Inferior parietal cortex (tissue), 1 donor: ENCODE measurements at regions not wholly inside any gene's neighbourhood (a gene's known extent, or its start where the extent isn't known, plus 50 kb on each side); places are given as distances from the start of the nearest gene placed in this dataset.
"Not testable (repeated sequence)": the region's sequence is repeated elsewhere in the genome, so short reads cannot be mapped to it uniquely, and the experiment has no call there.

Experiments
- DNase-seq: peaks from one replicate; pipeline ENCODE4 v3.0.0-alpha.2; 2016; ENCODE audit errors: extremely low spot score

GRCh38 chr10:33660329-33660728 is 325.9 kb upstream of the NRP1 start:
- no peak for DNase-seq

- DNase-seq, result no peak
Observed at GRCh38 chr10:33657913-33658312, 323.4 kb upstream of the NRP1 start.

GRCh38 chr10:33657154-33657908 is 322.9 kb upstream of the NRP1 start:
- no peak for DNase-seq

GRCh38 chr10:33655921-33656320 is 321.5 kb upstream of the NRP1 start:
- DNase-seq, result no peak

GRCh38 chr10:33655165-33655815 is 320.8 kb upstream of the NRP1 start:
- DNase-seq, result no peak

- DNase-seq, result no peak
Observed at GRCh38 chr10:33653584-33654367, 319.3 kb upstream of the NRP1 start.

- no peak for DNase-seq
Observed at GRCh38 chr10:33652870-33653269, 318.4 kb upstream of the NRP1 start.

- not testable (repeated sequence) for DNase-seq
Observed at GRCh38 chr10:33650131-33650530, 315.7 kb upstream of the NRP1 start.

- no peak for DNase-seq
Observed at GRCh38 chr10:33643042-33643441, 308.6 kb upstream of the NRP1 start.

- DNase-seq, result no peak
Observed at GRCh38 chr10:33638891-33639290, 304.4 kb upstream of the NRP1 start.

GRCh38 chr10:33638374-33638773 is 303.9 kb upstream of the NRP1 start:
- DNase-seq, result no peak

- no peak for DNase-seq
Observed at GRCh38 chr10:33635967-33636515, 301.6 kb upstream of the NRP1 start.

- DNase-seq, result no peak
Observed at GRCh38 chr10:33632432-33632831, 298.0 kb upstream of the NRP1 start.

GRCh38 chr10:33631991-33632390 is 297.5 kb upstream of the NRP1 start:
- DNase-seq, result no peak

- no peak for DNase-seq
Observed at GRCh38 chr10:33630761-33631160, 296.3 kb upstream of the NRP1 start.

GRCh38 chr10:33627611-33628010 is 293.1 kb upstream of the NRP1 start:
- no peak for DNase-seq

GRCh38 chr10:33626798-33627466 is 292.5 kb upstream of the NRP1 start:
- DNase-seq, result no peak

- no peak for DNase-seq
Observed at GRCh38 chr10:33623669-33624068, 289.2 kb upstream of the NRP1 start.

GRCh38 chr10:33621101-33621500 is 286.6 kb upstream of the NRP1 start:
- DNase-seq, result peak; percentile 47

GRCh38 chr10:33618196-33618595 is 283.7 kb upstream of the NRP1 start:
- no peak for DNase-seq

GRCh38 chr10:33617381-33618080 is 283.1 kb upstream of the NRP1 start:
- no peak for DNase-seq
